SKM-1 (cell line): ENCODE measurements at regions not wholly inside any gene's neighbourhood (a gene's known extent, or its start where the extent isn't known, plus 50 kb on each side); places are given as distances from the start of the nearest gene placed in this dataset.
"Not testable (repeated sequence)": the region's sequence is repeated elsewhere in the genome, so short reads cannot be mapped to it uniquely, and the experiment has no call there.

Experiments
- DNase-seq: peaks from one replicate; lab custom pipeline; 2025; ENCODE audit not compliant: unreplicated experiment; lab: John Stamatoyannopoulos, UW

DNA sequence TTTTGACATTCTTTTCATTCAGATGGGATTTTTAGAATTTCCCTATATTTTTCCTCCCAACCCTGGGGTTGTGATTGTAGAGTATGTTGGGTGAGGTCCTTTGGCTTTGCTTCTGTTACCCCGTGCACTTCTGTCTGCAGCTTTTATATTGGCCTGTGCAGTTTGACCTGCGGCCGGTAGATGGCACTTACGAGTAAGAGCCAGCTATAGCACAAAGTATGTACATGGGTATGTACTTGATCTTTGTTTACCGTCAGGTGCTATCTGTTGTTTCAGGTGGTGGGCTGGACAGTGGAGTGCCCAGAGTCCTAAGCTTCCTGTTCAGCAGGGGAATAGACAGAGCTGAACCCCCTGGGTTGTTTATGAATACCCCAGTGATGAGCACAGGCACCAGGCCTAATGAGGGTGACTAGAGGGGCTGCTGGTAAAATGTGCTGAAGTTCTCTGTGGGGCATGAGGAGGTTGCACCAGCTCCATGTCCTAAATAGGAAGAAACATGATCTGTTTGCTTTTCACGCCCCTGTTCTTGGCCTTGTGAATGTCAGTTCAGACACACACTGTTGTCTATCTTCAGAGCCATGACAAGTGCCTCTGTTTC, 58.9 kb upstream of the THUMPD2 start:
- DNase-seq, result no peak

- DNase-seq, result no peak
These were observed 57.6 kb upstream of the THUMPD2 start for GRCh38 chr2:39836638-39837037.

DNA sequence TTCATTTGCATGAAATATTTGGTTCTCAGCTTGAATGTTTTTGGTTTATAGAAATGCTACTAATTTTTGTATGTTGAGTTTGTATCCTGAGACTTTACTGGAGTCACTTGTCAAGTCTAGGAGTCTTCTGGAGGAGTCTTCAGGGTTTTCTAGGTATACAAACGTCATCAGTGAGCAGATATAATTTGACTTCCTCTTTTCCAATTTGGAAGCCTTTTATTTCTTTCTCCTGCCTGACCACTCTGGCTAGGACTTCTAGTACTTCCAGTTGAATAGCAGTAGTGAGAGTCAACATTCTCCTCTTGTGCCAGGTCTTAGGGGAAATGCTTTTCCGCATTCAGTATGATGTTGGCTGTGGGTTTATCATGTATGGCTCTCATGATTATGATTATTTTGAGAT, 55.4 kb upstream of the THUMPD2 start:
- DNase-seq, result no peak

DNA sequence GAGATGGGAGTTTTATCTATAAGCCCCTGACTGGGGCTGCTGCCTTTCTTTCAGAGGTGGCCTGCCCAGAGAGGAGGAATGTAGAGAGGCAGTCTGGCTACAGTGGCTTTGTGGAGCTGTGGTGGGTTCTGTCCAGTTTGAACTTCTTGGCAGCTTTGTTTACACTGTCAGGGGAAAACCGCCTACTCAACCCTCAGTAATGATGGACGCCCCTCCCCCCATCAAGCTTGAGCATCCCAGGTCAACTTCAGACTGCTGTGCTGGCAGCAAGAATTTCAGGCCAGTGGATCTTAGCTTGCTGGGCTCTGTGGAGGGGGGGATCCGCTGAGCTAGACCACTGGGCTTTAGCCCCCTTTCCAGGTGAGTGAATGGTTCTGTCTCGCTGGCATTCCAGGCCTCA, 51.6 kb upstream of the THUMPD2 start:
- DNase-seq, result not testable (repeated sequence)
